ENCODE measurements at regions not wholly inside any gene's neighbourhood (a gene's known extent, or its start where the extent isn't known, plus 50 kb on each side); places are given as distances from the start of the nearest gene placed in this dataset.

DNA sequence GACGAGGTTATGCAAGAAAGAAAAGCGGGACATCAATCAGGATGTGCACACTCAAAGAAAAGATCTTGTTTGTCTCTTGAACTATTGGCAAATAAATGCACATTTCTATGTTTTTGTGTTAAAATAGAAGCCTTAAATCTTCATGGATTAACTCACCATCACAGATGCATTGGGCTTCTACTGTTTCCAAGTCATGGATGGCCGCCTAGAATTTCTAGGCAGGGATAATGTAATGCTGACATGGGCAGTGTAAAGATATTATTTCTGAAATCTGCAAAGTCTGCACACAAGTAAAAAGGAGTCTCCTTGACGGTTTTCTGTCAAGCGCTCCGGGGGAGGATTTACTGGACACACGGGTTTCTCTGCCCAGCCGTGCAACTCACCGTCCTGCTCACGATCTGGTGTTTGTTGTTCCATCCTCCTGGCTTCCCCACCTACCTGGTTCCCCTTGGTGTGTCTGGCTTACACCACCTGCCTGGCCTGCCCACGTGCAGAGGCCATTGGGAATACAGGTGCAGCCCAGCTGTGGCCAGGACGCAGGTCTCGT lies 103.3 kb upstream of the FZD10 start:
- no peak for DNase-seq
- H3K4me1 ChIP-seq = no peaks in the 10 kb centered on the region
- WGBS, 2 donors = 74 to 78% methylated on average over 13 of the region's 13 CpGs
- no peak overlapping the region for H3K4me3 ChIP-seq (replicated peaks in 1 of 3)
- no peaks in the 10 kb centered on the region for H3K9me3 ChIP-seq
- TF ChIP-seq, protein P1, sequence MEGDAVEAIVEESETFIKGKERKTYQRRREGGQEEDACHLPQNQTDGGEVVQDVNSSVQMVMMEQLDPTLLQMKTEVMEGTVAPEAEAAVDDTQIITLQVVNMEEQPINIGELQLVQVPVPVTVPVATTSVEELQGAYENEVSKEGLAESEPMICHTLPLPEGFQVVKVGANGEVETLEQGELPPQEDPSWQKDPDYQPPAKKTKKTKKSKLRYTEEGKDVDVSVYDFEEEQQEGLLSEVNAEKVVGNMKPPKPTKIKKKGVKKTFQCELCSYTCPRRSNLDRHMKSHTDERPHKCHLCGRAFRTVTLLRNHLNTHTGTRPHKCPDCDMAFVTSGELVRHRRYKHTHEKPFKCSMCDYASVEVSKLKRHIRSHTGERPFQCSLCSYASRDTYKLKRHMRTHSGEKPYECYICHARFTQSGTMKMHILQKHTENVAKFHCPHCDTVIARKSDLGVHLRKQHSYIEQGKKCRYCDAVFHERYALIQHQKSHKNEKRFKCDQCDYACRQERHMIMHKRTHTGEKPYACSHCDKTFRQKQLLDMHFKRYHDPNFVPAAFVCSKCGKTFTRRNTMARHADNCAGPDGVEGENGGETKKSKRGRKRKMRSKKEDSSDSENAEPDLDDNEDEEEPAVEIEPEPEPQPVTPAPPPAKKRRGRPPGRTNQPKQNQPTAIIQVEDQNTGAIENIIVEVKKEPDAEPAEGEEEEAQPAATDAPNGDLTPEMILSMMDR (IDR thresholded peaks at IDR 0.05) = no peak
- TF ChIP-seq POLR2A (IDR thresholded peaks at IDR 0.05) = no peak
- no peaks in the 10 kb centered on the region for H3K36me3 ChIP-seq
- H3K27me3 ChIP-seq = no peaks in the 10 kb centered on the region
- H3K27ac ChIP-seq = no peak overlapping the region
- intact Hi-C loops (cut with DNase I) = no loop called here

DNA sequence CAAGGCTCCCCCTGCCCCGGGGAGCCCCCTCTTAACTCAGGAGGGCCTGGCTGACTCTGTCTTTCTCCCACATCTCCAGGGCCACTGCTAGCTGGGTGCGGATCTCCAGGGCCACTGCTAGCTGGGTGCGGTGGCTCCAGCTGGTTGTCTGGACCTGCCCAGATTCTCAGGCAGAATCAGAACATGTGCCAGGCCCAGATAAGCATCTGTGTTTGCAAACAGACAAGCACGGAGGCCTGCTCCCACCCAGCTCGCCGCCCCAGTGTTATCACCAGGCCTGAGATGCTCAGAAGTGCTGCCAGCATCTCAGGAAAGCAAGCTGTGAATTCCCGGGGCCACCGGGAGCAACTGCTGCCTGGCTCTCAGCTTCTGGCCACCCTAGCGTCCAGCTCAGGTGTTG lies 98.4 kb upstream of the FZD10 start:
- no peaks in the 10 kb centered on the region for H3K27me3 ChIP-seq
- no peaks in the 10 kb centered on the region for H3K9me3 ChIP-seq
- intact Hi-C loops (cut with DNase I) = no loop called here
- WGBS, 2 donors = 83 to 89% methylated on average over 3 to 6 of the region's 9 CpGs
- no peak overlapping the region for H3K4me3 ChIP-seq (replicated peaks in 1 of 3)
- TF ChIP-seq, protein P1 (IDR thresholded peaks at IDR 0.05) = no peak
- no peak for TF ChIP-seq POLR2A (IDR thresholded peaks at IDR 0.05)
- H3K36me3 ChIP-seq = no peaks in the 10 kb centered on the region
- H3K27ac ChIP-seq = no peak overlapping the region
- DNase-seq = no peak
- H3K4me1 ChIP-seq = no peaks in the 10 kb centered on the region

DNA sequence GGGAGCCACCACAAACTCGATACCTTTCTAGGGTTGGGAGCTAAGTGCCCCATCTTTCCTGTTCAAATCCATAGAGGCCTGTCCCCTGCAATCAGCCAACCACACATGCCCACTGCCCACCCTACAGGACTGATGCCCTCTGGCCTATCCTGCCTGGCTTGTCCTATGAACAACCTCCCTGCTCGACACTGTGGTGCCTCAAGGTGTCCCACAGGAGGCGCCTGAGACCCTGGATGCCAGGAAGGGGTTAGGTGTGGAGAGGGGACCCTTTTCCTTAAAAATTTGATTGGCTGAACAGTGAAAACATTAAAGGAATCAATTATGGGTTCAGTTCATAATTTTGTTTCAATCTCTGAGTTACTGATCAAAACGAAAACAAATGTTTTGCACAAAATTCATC lies 97.3 kb upstream of the FZD10 start:
- Histone ChIP-seq H3K27me3 (no peaks in the 10 kb centered on the region), H3K36me3 (no peaks in the 10 kb centered on the region), H3K4me1 (no peaks in the 10 kb centered on the region), H3K27ac (no peak overlapping the region), H3K4me3 (replicated peaks in 1 of 3) (no peak overlapping the region), H3K9me3 (no peaks in the 10 kb centered on the region)
- intact Hi-C loops (cut with DNase I) = no loop called here
- 60 to 81% methylated on average over 4 of the region's 4 CpGs for WGBS, 2 donors
- no peak for DNase-seq
- TF ChIP-seq, protein P1 (IDR thresholded peaks at IDR 0.05) = no peak
- TF ChIP-seq POLR2A (IDR thresholded peaks at IDR 0.05) = no peak

DNA sequence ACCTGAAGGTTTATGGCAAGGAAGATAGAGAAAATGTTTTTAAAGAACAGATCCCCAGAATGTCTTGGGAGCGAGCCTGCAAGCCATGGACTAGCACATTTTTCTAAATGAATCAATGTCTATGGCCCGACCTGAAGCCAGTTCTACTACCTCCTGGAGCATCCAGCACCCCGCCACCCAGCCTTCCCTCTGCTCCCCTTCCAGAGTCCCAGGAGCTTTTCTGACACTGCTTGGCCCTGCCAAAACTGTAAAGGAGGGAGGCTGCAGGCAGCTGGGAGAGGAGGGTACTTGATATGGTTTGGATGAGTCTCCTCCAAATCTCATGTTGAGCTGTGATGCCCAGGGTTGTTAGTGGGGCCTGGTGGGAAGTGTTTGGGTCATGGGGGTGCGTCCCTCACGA lies 95.5 kb upstream of the FZD10 start:
- no peak overlapping the region for H3K27ac ChIP-seq
- no peaks in the 10 kb centered on the region for H3K27me3 ChIP-seq
- DNase-seq = no peak
- TF ChIP-seq, protein P1 (IDR thresholded peaks at IDR 0.05) = no peak
- no peak for TF ChIP-seq POLR2A (IDR thresholded peaks at IDR 0.05)
- 82 to 89% methylated on average over 4 to 5 of the region's 5 CpGs for WGBS, 2 donors
- H3K9me3 ChIP-seq = no peaks in the 10 kb centered on the region
- H3K4me3 ChIP-seq (replicated peaks in 1 of 3) = no peak overlapping the region
- intact Hi-C loops (cut with DNase I) = no loop called here
- no peaks in the 10 kb centered on the region for H3K4me1 ChIP-seq
- H3K36me3 ChIP-seq = no peaks in the 10 kb centered on the region

DNA sequence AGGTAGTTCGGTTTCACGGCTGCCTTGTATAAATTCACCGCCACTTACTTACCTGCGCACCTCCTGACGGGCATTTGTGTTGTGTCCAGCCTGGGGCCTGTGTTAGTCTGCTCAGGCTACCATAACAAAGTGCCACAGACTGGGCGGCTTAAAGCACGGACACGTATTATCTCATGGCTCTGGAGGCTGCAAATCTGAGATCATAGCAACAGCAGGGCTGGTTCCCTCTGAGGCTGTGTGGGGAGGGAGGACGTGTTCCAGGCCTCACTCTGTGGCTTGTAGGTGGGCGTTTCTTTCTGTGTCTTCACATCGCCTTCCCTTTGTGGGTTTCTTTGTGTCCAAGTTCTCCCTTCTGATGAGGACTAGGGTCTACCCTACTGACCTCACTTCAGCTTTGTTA lies 93.5 kb upstream of the FZD10 start:
- WGBS, 2 donors = 83 to 91% methylated on average over 11 of the region's 11 CpGs
- no peaks in the 10 kb centered on the region for H3K36me3 ChIP-seq
- H3K9me3 ChIP-seq = no peaks in the 10 kb centered on the region
- intact Hi-C loops (cut with DNase I) = no loop called here
- H3K4me3 ChIP-seq (replicated peaks in 1 of 3) = no peak overlapping the region
- DNase-seq = no peak
- TF ChIP-seq, protein P1 (IDR thresholded peaks at IDR 0.05) = no peak
- TF ChIP-seq POLR2A (IDR thresholded peaks at IDR 0.05) = no peak
- H3K4me1 ChIP-seq = no peaks in the 10 kb centered on the region
- H3K27ac ChIP-seq = no peak overlapping the region
- no peaks in the 10 kb centered on the region for H3K27me3 ChIP-seq

Data from thyroid gland (tissue), 4 donors.